ENCODE measurements at regions not wholly inside any gene's neighbourhood (a gene's known extent, or its start where the extent isn't known, plus 50 kb on each side); places are given as distances from the start of the nearest gene placed in this dataset.

GRCh38 chr2:176727696-176728095 lies 458.5 kb downstream of the MTX2 start:
- TF ChIP-seq POLR2A (IDR thresholded peaks at IDR 0.05) (no peak), CTCF (IDR thresholded peaks at IDR 0.05) (no peak)

Measured in Peyer's patch (tissue), 4 donors.